GM10266 (cell line): ENCODE measurements at regions not wholly inside any gene's neighbourhood (a gene's known extent, or its start where the extent isn't known, plus 50 kb on each side); places are given as distances from the start of the nearest gene placed in this dataset.

ENCODE experiments used
- DNase-seq: peaks from one replicate; pipeline ENCODE4 v3.0.0; 2012; ENCODE audit errors: extremely low spot score
- TF ChIP-seq, protein P1 (sequence below): IDR thresholded peaks from 2 replicates; pipeline ENCODE4 v1.5.1; 2012; ENCODE audit warnings: mild to moderate bottlenecking, low read depth; ENCODE audit not compliant: control insufficient read depth, insufficient read depth; ENCODE audit errors: missing control alignments

DNA sequence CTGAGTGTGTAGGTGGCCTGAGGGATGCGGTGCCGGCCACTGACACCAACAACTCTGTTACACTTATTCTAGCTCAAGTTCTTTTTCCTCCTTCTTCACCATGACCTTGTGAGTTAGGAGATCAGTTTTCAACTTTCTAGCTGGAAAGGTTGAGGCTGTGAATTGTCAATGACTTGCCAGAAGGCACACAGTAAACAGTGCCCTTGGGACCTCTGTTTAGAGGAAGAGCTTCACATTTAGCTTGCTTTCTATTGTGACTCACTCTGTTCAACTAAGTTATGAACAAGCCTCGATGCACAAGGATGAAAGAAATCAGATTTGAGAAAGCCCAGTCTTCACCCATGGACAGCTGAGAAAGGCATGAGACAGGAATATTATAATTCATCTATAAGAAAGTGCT is 455.6 kb downstream of the MAFB start:
- DNase-seq, result no peak
- TF ChIP-seq, protein P1, sequence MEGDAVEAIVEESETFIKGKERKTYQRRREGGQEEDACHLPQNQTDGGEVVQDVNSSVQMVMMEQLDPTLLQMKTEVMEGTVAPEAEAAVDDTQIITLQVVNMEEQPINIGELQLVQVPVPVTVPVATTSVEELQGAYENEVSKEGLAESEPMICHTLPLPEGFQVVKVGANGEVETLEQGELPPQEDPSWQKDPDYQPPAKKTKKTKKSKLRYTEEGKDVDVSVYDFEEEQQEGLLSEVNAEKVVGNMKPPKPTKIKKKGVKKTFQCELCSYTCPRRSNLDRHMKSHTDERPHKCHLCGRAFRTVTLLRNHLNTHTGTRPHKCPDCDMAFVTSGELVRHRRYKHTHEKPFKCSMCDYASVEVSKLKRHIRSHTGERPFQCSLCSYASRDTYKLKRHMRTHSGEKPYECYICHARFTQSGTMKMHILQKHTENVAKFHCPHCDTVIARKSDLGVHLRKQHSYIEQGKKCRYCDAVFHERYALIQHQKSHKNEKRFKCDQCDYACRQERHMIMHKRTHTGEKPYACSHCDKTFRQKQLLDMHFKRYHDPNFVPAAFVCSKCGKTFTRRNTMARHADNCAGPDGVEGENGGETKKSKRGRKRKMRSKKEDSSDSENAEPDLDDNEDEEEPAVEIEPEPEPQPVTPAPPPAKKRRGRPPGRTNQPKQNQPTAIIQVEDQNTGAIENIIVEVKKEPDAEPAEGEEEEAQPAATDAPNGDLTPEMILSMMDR, result no peak

DNA sequence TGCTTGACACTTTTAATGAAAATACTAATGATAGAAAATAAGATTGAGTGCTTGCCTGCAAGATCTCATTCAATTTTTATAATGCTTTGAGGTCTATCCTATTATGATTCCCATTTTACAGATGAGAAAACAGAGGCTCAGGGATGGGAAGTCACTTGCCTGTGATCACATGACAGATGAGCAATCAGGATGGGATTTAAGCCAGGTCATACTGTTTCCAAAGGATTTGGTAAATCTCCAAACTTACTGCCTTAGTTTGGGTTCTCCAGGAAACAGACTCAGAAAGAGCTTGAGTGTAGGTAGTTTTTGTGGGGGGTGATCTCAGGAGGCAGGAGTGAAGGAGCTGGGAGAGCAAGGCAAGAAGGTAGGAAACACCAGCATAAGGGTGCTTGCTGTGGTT is 456.3 kb downstream of the MAFB start:
- TF ChIP-seq, protein P1, result no peak
- DNase-seq, result no peak

DNA sequence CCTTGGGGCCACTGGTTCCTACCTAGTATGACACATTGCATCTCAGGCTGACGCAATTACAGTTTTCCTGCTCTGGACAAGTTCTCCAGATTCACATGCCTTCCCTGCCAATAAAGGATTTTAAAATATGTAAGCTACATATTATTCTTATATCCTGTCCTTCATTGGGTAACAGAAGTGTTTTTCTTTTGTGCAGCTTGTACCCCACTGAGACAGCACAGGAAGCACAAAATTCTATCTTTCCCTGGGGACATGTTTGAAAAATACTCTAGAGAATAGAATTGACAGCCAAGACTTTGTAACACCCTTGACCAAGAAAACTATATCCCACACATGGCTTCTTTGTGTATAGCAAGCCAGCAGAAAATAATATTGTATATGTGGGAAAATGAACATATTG is 456.8 kb downstream of the MAFB start:
- DNase-seq, result no peak
- TF ChIP-seq, protein P1, result no peak

DNA sequence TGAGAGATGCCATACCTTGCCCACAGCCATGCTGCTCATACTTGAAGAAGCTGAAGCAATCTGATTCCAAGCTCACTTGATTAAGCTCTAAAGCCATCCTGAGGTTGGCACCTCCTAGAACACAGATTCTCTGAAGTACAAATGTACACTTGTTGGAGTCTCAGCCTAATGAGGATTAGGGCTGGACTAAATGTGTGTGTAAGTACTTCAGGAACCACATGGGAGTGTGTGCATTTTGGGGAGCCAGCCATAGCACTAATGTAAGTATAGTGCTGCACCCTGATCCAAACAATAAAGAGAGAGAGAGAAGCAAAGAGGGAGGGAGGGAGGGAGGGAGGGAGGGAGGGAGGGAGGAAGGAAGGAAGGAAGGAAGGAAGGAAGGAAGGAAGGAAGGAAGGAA is 458.6 kb downstream of the MAFB start:
- DNase-seq, result no peak
- TF ChIP-seq, protein P1, result no peak

DNA sequence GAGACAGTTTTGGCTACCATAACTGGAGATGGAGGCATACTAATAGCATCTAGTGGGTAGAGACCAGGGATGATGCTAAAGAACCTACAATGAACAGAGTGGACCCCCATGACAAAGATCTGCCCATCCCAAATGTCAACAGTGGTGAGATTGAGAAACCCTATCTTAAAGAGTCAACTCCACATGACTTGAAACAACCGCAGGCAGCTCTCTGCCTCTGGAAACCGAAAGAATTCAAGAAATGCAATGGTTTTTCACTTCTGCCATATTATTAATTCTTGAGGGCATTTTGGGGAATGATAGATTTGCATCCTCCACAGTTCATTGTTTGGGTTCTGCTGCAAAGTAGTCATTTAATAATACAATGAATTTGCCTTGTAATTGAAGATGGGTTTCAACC is 463.4 kb downstream of the MAFB start:
- DNase-seq, result no peak
- TF ChIP-seq, protein P1, result no peak

DNA sequence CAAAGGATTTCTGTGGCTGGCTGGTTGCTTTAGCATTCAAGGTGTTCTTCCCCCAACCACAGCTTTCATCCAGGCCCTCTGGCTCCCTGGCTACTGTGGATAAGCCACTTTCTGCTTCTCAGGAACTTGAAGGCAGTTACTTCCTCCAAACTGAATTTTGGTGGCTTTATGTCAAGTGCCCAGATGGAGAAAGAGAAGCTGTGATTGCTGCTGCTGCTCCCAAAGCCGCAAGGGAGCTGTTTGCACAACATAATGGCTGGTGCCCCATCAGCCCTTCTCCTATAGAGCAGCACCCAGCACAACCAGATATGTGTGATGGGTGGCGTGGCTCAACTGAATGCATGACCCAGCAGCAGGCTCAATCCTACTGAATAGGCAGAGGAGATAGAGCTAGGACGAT is 465.2 kb downstream of the MAFB start:
- TF ChIP-seq, protein P1, result no peak
- no peak for DNase-seq

DNA sequence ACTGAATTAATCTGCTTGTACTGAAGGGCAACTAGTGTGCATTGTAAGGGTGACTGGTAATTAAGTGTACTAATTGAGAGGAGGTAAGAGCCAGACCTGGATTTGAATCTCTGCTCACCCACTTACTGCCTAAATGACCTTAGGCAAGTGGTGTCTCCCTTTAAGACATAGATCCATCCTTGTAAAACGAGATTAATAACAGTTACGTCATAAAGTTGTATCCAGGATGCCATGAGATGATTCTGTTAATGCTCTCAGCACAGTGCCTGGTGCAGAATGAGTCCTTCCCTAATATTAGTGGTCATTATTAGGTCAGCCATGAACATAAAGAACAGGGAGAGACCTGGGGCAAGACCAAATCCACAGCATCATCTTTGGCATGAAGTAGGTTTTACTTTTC is 470.1 kb downstream of the MAFB start:
- DNase-seq, result no peak
- TF ChIP-seq, protein P1, result no peak
